ENCODE measurements at regions not wholly inside any gene's neighbourhood (a gene's known extent, or its start where the extent isn't known, plus 50 kb on each side); places are given as distances from the start of the nearest gene placed in this dataset.

GRCh38 chr5:155222393-155222792 is 208.8 kb downstream of the KIF4B start:
- no peak overlapping the region for H2AFZ ChIP-seq
- no peak overlapping the region for H3K4me3 ChIP-seq
- TF ChIP-seq CTCF (conservative IDR thresholded peaks at IDR 0.05) (no peak), EZH2 (IDR thresholded peaks at IDR 0.05; ENCODE audit: low read depth) (no peak)
- no peaks in the 10 kb centered on the region for H3K9me2 ChIP-seq (ENCODE audit: insufficient read depth)
- no peaks in the 10 kb centered on the region for H3K9me3 ChIP-seq (ENCODE audit: insufficient read depth, low read depth)
- no peaks in the 10 kb centered on the region for H3F3A ChIP-seq (ENCODE audit: insufficient read depth, low read depth)
- ChIA-PET CTCF (no interaction called here), POLR2A (ENCODE audit: unreplicated experiment) (no interaction called here)
- no peaks in the 10 kb centered on the region for H3K79me2 ChIP-seq (ENCODE audit: low read depth)
- no peak overlapping the region for H3K27ac ChIP-seq
- H3K4me2 ChIP-seq, result no peak overlapping the region
- no TSS peak for BruUV-seq (replicated peaks)
- no peaks in the 10 kb centered on the region for H3K27me3 ChIP-seq (ENCODE audit: insufficient read depth, low read depth)
- H3K4me1 ChIP-seq (replicated peaks; ENCODE audit: insufficient read depth), result no peaks in the 10 kb centered on the region
- H4K20me1 ChIP-seq (ENCODE audit: insufficient read depth), result no peaks in the 10 kb centered on the region
- H3K36me3 ChIP-seq (ENCODE audit: low read depth), result no peaks in the 10 kb centered on the region
- intact Hi-C loops (cut with micrococcal nuclease; ENCODE audit: unreplicated experiment), result no loop called here
- DNase-seq, result no peak

- H3K9me3 ChIP-seq (ENCODE audit: insufficient read depth, low read depth), result no peaks in the 10 kb centered on the region
- no peaks in the 10 kb centered on the region for H3K27me3 ChIP-seq (ENCODE audit: insufficient read depth, low read depth)
- H3K4me3 ChIP-seq, result no peak overlapping the region
- ChIA-PET CTCF (no interaction called here), POLR2A (ENCODE audit: unreplicated experiment) (no interaction called here)
- H2AFZ ChIP-seq, result no peak overlapping the region
- H4K20me1 ChIP-seq (ENCODE audit: insufficient read depth), result no peaks in the 10 kb centered on the region
- H3K36me3 ChIP-seq (ENCODE audit: low read depth), result no peaks in the 10 kb centered on the region
- no peaks in the 10 kb centered on the region for H3K9me2 ChIP-seq (ENCODE audit: insufficient read depth)
- TF ChIP-seq EZH2 (IDR thresholded peaks at IDR 0.05; ENCODE audit: low read depth), result no peak
- TF ChIP-seq CTCF (conservative IDR thresholded peaks at IDR 0.05), result no peak
- BruUV-seq (replicated peaks), result no TSS peak
- H3K4me1 ChIP-seq (replicated peaks; ENCODE audit: insufficient read depth), result no peaks in the 10 kb centered on the region
- no peaks in the 10 kb centered on the region for H3K79me2 ChIP-seq (ENCODE audit: low read depth)
- no peak overlapping the region for H3K27ac ChIP-seq
- H3K4me2 ChIP-seq, result no peak overlapping the region
- no peak for DNase-seq
- no peaks in the 10 kb centered on the region for H3F3A ChIP-seq (ENCODE audit: insufficient read depth, low read depth)
- intact Hi-C loops (cut with micrococcal nuclease; ENCODE audit: unreplicated experiment), result no loop called here
Measured at GRCh38 chr5:155229135-155229534, 215.6 kb downstream of the KIF4B start.

GRCh38 chr5:155239803-155240202 is 226.2 kb downstream of the KIF4B start:
- no peaks in the 10 kb centered on the region for H3K79me2 ChIP-seq (ENCODE audit: low read depth)
- DNase-seq, result no peak
- H3K9me2 ChIP-seq (ENCODE audit: insufficient read depth), result no peaks in the 10 kb centered on the region
- no peaks in the 10 kb centered on the region for H3K36me3 ChIP-seq (ENCODE audit: low read depth)
- no peak overlapping the region for H3K27ac ChIP-seq
- no peaks in the 10 kb centered on the region for H3K4me1 ChIP-seq (replicated peaks; ENCODE audit: insufficient read depth)
- no TSS peak for BruUV-seq (replicated peaks)
- TF ChIP-seq EZH2 (IDR thresholded peaks at IDR 0.05; ENCODE audit: low read depth) (no peak), CTCF (conservative IDR thresholded peaks at IDR 0.05) (no peak)
- CTCF ChIA-PET, result no interaction called here
- no peaks in the 10 kb centered on the region for H3K9me3 ChIP-seq (ENCODE audit: insufficient read depth, low read depth)
- no peak overlapping the region for H2AFZ ChIP-seq
- intact Hi-C loops (cut with micrococcal nuclease; ENCODE audit: unreplicated experiment), result no loop called here
- no peak overlapping the region for H3K4me3 ChIP-seq
- H4K20me1 ChIP-seq (ENCODE audit: insufficient read depth), result no peaks in the 10 kb centered on the region
- H3K27me3 ChIP-seq (ENCODE audit: insufficient read depth, low read depth), result no peaks in the 10 kb centered on the region
- H3K4me2 ChIP-seq, result no peak overlapping the region
- no peaks in the 10 kb centered on the region for H3F3A ChIP-seq (ENCODE audit: insufficient read depth, low read depth)
- POLR2A ChIA-PET (ENCODE audit: unreplicated experiment), result no interaction called here

All from PC-9 (cell line).